ENCODE measurements at regions not wholly inside any gene's neighbourhood (a gene's known extent, or its start where the extent isn't known, plus 50 kb on each side); places are given as distances from the start of the nearest gene placed in this dataset.

DNA sequence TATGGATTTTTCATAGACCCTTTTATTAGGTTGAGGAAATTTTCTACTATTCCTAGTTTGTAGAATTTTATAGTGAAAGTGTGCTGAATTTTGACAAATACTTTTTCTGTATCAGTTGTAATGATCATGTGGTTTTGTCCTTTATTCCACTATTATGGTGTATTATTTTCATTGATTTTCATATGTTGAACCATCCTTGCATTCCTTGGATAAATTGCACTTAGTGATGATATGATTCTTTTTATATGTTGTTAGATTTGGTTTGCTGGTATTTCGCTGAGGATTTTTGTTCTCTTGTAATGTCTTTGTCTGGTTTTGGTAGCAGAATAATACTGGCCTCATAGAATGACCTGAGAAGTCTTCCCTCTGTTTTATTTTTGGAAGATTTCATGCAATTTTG lies 140.6 kb upstream of the CDK6 start:
- TF ChIP-seq, protein P1, sequence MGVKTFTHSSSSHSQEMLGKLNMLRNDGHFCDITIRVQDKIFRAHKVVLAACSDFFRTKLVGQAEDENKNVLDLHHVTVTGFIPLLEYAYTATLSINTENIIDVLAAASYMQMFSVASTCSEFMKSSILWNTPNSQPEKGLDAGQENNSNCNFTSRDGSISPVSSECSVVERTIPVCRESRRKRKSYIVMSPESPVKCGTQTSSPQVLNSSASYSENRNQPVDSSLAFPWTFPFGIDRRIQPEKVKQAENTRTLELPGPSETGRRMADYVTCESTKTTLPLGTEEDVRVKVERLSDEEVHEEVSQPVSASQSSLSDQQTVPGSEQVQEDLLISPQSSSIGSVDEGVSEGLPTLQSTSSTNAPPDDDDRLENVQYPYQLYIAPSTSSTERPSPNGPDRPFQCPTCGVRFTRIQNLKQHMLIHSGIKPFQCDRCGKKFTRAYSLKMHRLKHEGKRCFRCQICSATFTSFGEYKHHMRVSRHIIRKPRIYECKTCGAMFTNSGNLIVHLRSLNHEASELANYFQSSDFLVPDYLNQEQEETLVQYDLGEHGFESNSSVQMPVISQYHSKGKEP (tag by site-specific recombination; IDR thresholded peaks at IDR 0.05) = no peak
- TF ChIP-seq, protein P2, sequence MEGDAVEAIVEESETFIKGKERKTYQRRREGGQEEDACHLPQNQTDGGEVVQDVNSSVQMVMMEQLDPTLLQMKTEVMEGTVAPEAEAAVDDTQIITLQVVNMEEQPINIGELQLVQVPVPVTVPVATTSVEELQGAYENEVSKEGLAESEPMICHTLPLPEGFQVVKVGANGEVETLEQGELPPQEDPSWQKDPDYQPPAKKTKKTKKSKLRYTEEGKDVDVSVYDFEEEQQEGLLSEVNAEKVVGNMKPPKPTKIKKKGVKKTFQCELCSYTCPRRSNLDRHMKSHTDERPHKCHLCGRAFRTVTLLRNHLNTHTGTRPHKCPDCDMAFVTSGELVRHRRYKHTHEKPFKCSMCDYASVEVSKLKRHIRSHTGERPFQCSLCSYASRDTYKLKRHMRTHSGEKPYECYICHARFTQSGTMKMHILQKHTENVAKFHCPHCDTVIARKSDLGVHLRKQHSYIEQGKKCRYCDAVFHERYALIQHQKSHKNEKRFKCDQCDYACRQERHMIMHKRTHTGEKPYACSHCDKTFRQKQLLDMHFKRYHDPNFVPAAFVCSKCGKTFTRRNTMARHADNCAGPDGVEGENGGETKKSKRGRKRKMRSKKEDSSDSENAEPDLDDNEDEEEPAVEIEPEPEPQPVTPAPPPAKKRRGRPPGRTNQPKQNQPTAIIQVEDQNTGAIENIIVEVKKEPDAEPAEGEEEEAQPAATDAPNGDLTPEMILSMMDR (tag by site-specific recombination; IDR thresholded peaks at IDR 0.05) = no peak
- TF ChIP-seq ZNF654 (tag by site-specific recombination; IDR thresholded peaks at IDR 0.05; ENCODE audit: low read depth) (no peak), ZIC2 (tag by site-specific recombination; IDR thresholded peaks at IDR 0.05) (no peak), ZNF670 (tag by site-specific recombination; IDR thresholded peaks at IDR 0.05; ENCODE audit: low read depth) (no peak)
